ENCODE measurements at regions not wholly inside any gene's neighbourhood (a gene's known extent, or its start where the extent isn't known, plus 50 kb on each side); places are given as distances from the start of the nearest gene placed in this dataset.

GRCh38 chr3:15886521-15886920, 88.7 kb upstream of the ANKRD28 start:
- H3K4me3 ChIP-seq (ENCODE audit: low read length): no peak overlapping the region
- TF ChIP-seq CTCF (conservative IDR thresholded peaks at IDR 0.05; ENCODE audit: low read depth, low read length): no peak
- no peak for DNase-seq (ENCODE audit: low read depth)

GRCh38 chr3:15887261-15887660, 89.5 kb upstream of the ANKRD28 start:
- no peak for TF ChIP-seq CTCF (conservative IDR thresholded peaks at IDR 0.05; ENCODE audit: low read depth, low read length)

GRCh38 chr3:15889936-15890335, 92.2 kb upstream of the ANKRD28 start:
- no peak for TF ChIP-seq CTCF (conservative IDR thresholded peaks at IDR 0.05; ENCODE audit: low read depth, low read length)
- no peak overlapping the region for H3K4me3 ChIP-seq (ENCODE audit: low read length)
- no peak for DNase-seq (ENCODE audit: low read depth)

More at GRCh38 chr3:15887261-15887660, 89.5 kb upstream of the ANKRD28 start:
- DNase-seq (ENCODE audit: low read depth): no peak
- no peak overlapping the region for H3K4me3 ChIP-seq (ENCODE audit: low read length)

- TF ChIP-seq CTCF (conservative IDR thresholded peaks at IDR 0.05; ENCODE audit: low read depth, low read length): no peak
- DNase-seq (ENCODE audit: low read depth): no peak
- H3K4me3 ChIP-seq (ENCODE audit: low read length): no peak overlapping the region
Observed at GRCh38 chr3:15892311-15893227, 94.8 kb upstream of the ANKRD28 start.

GRCh38 chr3:15894382-15894781, 96.6 kb upstream of the ANKRD28 start:
- no peak overlapping the region for H3K4me3 ChIP-seq (ENCODE audit: low read length)
- no peak for TF ChIP-seq CTCF (conservative IDR thresholded peaks at IDR 0.05; ENCODE audit: low read depth, low read length)
- DNase-seq (ENCODE audit: low read depth): no peak

GRCh38 chr3:15896500-15896899, 98.7 kb upstream of the ANKRD28 start:
- DNase-seq (ENCODE audit: low read depth): no peak
- TF ChIP-seq CTCF (conservative IDR thresholded peaks at IDR 0.05; ENCODE audit: low read depth, low read length): no peak
- no peak overlapping the region for H3K4me3 ChIP-seq (ENCODE audit: low read length)

- no peak overlapping the region for H3K4me3 ChIP-seq (ENCODE audit: low read length)
- no peak for TF ChIP-seq CTCF (conservative IDR thresholded peaks at IDR 0.05; ENCODE audit: low read depth, low read length)
- peak; percentile 39 for DNase-seq (ENCODE audit: low read depth)
Observed at GRCh38 chr3:15899388-15899787, 101.6 kb upstream of the ANKRD28 start.

All from retinal pigment epithelial cell (primary cell).